Sigmoid colon (tissue), 4 donors: ENCODE measurements at regions not wholly inside any gene's neighbourhood (a gene's known extent, or its start where the extent isn't known, plus 50 kb on each side); places are given as distances from the start of the nearest gene placed in this dataset.

Source experiments
- EP300 ChIP-seq, 4 donors: sonication (generic); formaldehyde crosslinking; IDR thresholded peaks; one replicate each; pipeline ENCODE4 v1.6.1; 2017; ENCODE audit warnings: antibody characterized with exemption in 4 of 4
- POLR2A ChIP-seq, 2 donors: fragments of 450-650 bp; IDR thresholded peaks; one replicate each; pipeline ENCODE4 v1.6.1; 2016; ENCODE audit warnings: antibody characterized with exemption in 2 of 2, mild to moderate bottlenecking in 2 of 2, moderate library complexity in 2 of 2
- POLR2AphosphoS5 ChIP-seq, 4 donors: sonication (generic); formaldehyde crosslinking; IDR thresholded peaks; one replicate each; pipeline ENCODE4 v1.6.1; 2017; ENCODE audit warnings: antibody characterized with exemption in 4 of 4
- TF ChIP-seq, protein P1 (sequence below), 4 experiments: fragments of 450-650 bp in 3 of 4; fragments of 200-600 bp in 1 of 4; IDR thresholded peaks; one replicate each; pipeline ENCODE4 v1.5.1; 2016 to 2019; ENCODE audit warnings: antibody characterized with exemption in 4 of 4, mild to moderate bottlenecking in 3 of 4, moderate library complexity in 2 of 4

DNA sequence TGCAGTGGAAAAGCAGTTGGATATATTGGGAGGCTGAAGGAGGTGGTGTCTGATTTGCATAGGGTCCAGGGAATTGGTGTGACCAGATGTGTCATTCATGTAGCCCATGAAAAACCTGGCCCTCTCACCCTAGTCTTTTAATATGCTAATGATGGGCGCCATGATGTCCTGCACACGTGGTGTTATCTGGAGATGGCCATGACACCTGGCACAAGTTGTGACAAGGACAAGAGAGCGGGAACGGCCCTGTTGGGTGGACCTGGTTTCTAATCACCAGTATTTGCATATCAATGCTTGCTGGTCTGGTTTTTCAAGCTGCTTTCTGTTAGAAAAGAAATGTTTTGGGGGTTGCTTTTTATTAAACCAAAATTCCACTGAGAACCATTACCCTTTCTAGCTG is 87.4 kb downstream of the ZXDA start:
- TF ChIP-seq, protein P1, sequence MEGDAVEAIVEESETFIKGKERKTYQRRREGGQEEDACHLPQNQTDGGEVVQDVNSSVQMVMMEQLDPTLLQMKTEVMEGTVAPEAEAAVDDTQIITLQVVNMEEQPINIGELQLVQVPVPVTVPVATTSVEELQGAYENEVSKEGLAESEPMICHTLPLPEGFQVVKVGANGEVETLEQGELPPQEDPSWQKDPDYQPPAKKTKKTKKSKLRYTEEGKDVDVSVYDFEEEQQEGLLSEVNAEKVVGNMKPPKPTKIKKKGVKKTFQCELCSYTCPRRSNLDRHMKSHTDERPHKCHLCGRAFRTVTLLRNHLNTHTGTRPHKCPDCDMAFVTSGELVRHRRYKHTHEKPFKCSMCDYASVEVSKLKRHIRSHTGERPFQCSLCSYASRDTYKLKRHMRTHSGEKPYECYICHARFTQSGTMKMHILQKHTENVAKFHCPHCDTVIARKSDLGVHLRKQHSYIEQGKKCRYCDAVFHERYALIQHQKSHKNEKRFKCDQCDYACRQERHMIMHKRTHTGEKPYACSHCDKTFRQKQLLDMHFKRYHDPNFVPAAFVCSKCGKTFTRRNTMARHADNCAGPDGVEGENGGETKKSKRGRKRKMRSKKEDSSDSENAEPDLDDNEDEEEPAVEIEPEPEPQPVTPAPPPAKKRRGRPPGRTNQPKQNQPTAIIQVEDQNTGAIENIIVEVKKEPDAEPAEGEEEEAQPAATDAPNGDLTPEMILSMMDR (IDR thresholded peaks at IDR 0.05) = no peak
- TF ChIP-seq POLR2AphosphoS5 (IDR thresholded peaks at IDR 0.05) (no peak), POLR2A (IDR thresholded peaks at IDR 0.05) (no peak), EP300 (IDR thresholded peaks at IDR 0.05) (no peak)
